HEK293 (cell line): ENCODE measurements at regions not wholly inside any gene's neighbourhood (a gene's known extent, or its start where the extent isn't known, plus 50 kb on each side); places are given as distances from the start of the nearest gene placed in this dataset.

Experiments
- CTCF ChIA-PET: fragments of 350-600 bp; formaldehyde crosslinking; extraction: SDS; loops from one replicate; lab custom pipeline; 2021; ENCODE audit warnings: antibody characterized with exemption; lab: Yijun Ruan, JAX
- POLR2A ChIA-PET: fragments of 300-600 bp; formaldehyde crosslinking; extraction: SDS; loops from one replicate; lab custom pipeline; 2020; ENCODE audit warnings: antibody characterized with exemption, inconsistent platforms; lab: Yijun Ruan, JAX
- H3K27ac ChIP-seq: fragments of 200-500 bp; sonication (Bioruptor generic); 2 replicates; pipeline ENCODE4 v1.5.1; 2014; ENCODE audit warnings: low read depth, low read length, control low read depth, inconsistent platforms; ENCODE audit errors: extremely low read depth
- H3K36me3 ChIP-seq, 2 experiments: fragments of 200-500 bp in 1 of 2; sonication (Bioruptor generic) in 1 of 2; 1 replicate in 1 of 2; 2 replicates in 1 of 2; pipeline ENCODE4 v1.5.1; 2014 to 2017; ENCODE audit warnings: inconsistent platforms in 2 of 2, low read length in 2 of 2; ENCODE audit not compliant: control insufficient read depth in 2 of 2, insufficient read depth in 1 of 2
- H3K4me1 ChIP-seq: fragments of 200-500 bp; sonication (Bioruptor generic); 2 replicates; pipeline ENCODE4 v1.5.1; 2014; ENCODE audit warnings: mild to moderate bottlenecking, low read length, inconsistent platforms; ENCODE audit not compliant: control insufficient read depth, insufficient read depth
- H3K4me3 ChIP-seq: 2 replicates; pipeline ENCODE4 v1.5.1; 2011; ENCODE audit warnings: low read depth, mild to moderate bottlenecking, control low read depth, low read length, moderate library complexity
- H3K9me3 ChIP-seq: fragments of 200-500 bp; sonication (Bioruptor generic); 2 replicates; pipeline ENCODE4 v1.5.1; 2014; ENCODE audit warnings: low read depth, low read length, inconsistent platforms; ENCODE audit not compliant: control insufficient read depth, insufficient read depth
- GLIS2 ChIP-seq: fragments of 450-650 bp; formaldehyde crosslinking; IDR thresholded peaks from 2 replicates; pipeline ENCODE4 v1.5.1; 2016; ENCODE audit warnings: missing biosample characterization, missing genetic modification characterization
- HOXC10 ChIP-seq: sonication (generic); formaldehyde crosslinking; IDR thresholded peaks from 2 replicates; pipeline ENCODE4 v1.8.1; 2023; ENCODE audit warnings: mild to moderate bottlenecking, missing genetic modification reagents
- HOXD13 ChIP-seq: sonication (generic); formaldehyde crosslinking; IDR thresholded peaks from 2 replicates; pipeline ENCODE4 v1.8.0; 2022; ENCODE audit warnings: missing genetic modification reagents, borderline replicate concordance
- IKZF3 ChIP-seq: fragments of 450-650 bp; IDR thresholded peaks from 2 replicates; pipeline ENCODE4 v1.5.0; 2018; ENCODE audit warnings: missing biosample characterization, mild to moderate bottlenecking, missing genetic modification characterization, moderate library complexity
- PRDM6 ChIP-seq: fragments of 450-650 bp; formaldehyde crosslinking; IDR thresholded peaks from 2 replicates; pipeline ENCODE4 v1.5.1; 2017; ENCODE audit warnings: missing biosample characterization, missing genetic modification characterization
- REPIN1 ChIP-seq: fragments of 450-650 bp; formaldehyde crosslinking; IDR thresholded peaks from 2 replicates; pipeline ENCODE4 v1.5.1; 2017; ENCODE audit warnings: missing biosample characterization, missing genetic modification characterization, low read depth
- SP3 ChIP-seq: fragments of 450-650 bp; formaldehyde crosslinking; IDR thresholded peaks from 2 replicates; pipeline ENCODE4 v1.5.1; 2016; ENCODE audit warnings: missing biosample characterization, missing genetic modification characterization
- TSHZ1 ChIP-seq: fragments of 450-650 bp; formaldehyde crosslinking; IDR thresholded peaks from 2 replicates; pipeline ENCODE4 v1.5.1; 2016; ENCODE audit warnings: missing biosample characterization, missing genetic modification characterization, borderline replicate concordance
- WT1 ChIP-seq: fragments of 450-650 bp; formaldehyde crosslinking; IDR thresholded peaks from 2 replicates; pipeline ENCODE4 v1.5.1; 2016; ENCODE audit warnings: missing biosample characterization, missing genetic modification characterization
- ZFP37 ChIP-seq: fragments of 450-650 bp; formaldehyde crosslinking; IDR thresholded peaks from 2 replicates; pipeline ENCODE4 v1.5.1; 2016; ENCODE audit warnings: missing biosample characterization, missing genetic modification characterization
- ZNF157 ChIP-seq: fragments of 450-650 bp; formaldehyde crosslinking; IDR thresholded peaks from 2 replicates; pipeline ENCODE4 v1.5.1; 2016; ENCODE audit warnings: missing biosample characterization, missing genetic modification characterization
- ZNF175 ChIP-seq: fragments of 450-650 bp; formaldehyde crosslinking; IDR thresholded peaks from 2 replicates; pipeline ENCODE4 v1.5.1; 2016; ENCODE audit warnings: missing biosample characterization, missing genetic modification characterization
- ZNF211 ChIP-seq: fragments of 450-650 bp; formaldehyde crosslinking; IDR thresholded peaks from 2 replicates; pipeline ENCODE4 v1.5.1; 2016; ENCODE audit warnings: low read depth, missing biosample characterization, missing genetic modification characterization
- ZNF221 ChIP-seq: fragments of 450-650 bp; formaldehyde crosslinking; IDR thresholded peaks from 2 replicates; pipeline ENCODE4 v1.5.1; 2017; ENCODE audit warnings: missing biosample characterization, missing genetic modification characterization, borderline replicate concordance
- ZNF394 ChIP-seq: fragments of 450-650 bp; formaldehyde crosslinking; IDR thresholded peaks from 2 replicates; pipeline ENCODE4 v1.5.1; 2016; ENCODE audit warnings: missing biosample characterization, missing genetic modification characterization, mild to moderate bottlenecking, moderate library complexity, borderline replicate concordance
- ZNF404 ChIP-seq: fragments of 450-650 bp; formaldehyde crosslinking; IDR thresholded peaks from 2 replicates; pipeline ENCODE4 v1.5.1; 2017; ENCODE audit warnings: missing biosample characterization, missing genetic modification characterization
- ZNF510 ChIP-seq: fragments of 450-650 bp; formaldehyde crosslinking; IDR thresholded peaks from 2 replicates; pipeline ENCODE4 v1.5.1; 2018; ENCODE audit warnings: mild to moderate bottlenecking, missing genetic modification characterization, missing biosample characterization; ENCODE audit not compliant: insufficient replicate concordance
- ZNF514 ChIP-seq: fragments of 450-650 bp; formaldehyde crosslinking; IDR thresholded peaks from 2 replicates; pipeline ENCODE4 v1.5.1; 2016; ENCODE audit warnings: missing biosample characterization, missing genetic modification characterization
- ZNF600 ChIP-seq: fragments of 450-650 bp; formaldehyde crosslinking; IDR thresholded peaks from 2 replicates; pipeline ENCODE4 v1.5.1; 2016; ENCODE audit warnings: missing biosample characterization, missing genetic modification characterization
- ZNF776 ChIP-seq: fragments of 450-650 bp; formaldehyde crosslinking; IDR thresholded peaks from 2 replicates; pipeline ENCODE4 v1.5.0; 2017; ENCODE audit warnings: missing biosample characterization, missing genetic modification characterization, borderline replicate concordance
- ZNF777 ChIP-seq: fragments of 450-650 bp; formaldehyde crosslinking; IDR thresholded peaks from 2 replicates; pipeline ENCODE4 v1.5.1; 2017; ENCODE audit warnings: missing biosample characterization, missing genetic modification characterization, borderline replicate concordance
- TF ChIP-seq, protein P1 (sequence below): fragments of 450-650 bp; formaldehyde crosslinking; IDR thresholded peaks from 2 replicates; pipeline ENCODE4 v1.5.1; 2016; ENCODE audit warnings: missing biosample characterization, missing genetic modification characterization
- TF ChIP-seq, protein P2 (sequence below): fragments of 450-650 bp; formaldehyde crosslinking; IDR thresholded peaks from 2 replicates; pipeline ENCODE4 v1.5.1; 2016; ENCODE audit warnings: missing biosample characterization, missing genetic modification characterization
- TF ChIP-seq, protein P3 (sequence below): fragments of 450-650 bp; formaldehyde crosslinking; IDR thresholded peaks from 2 replicates; pipeline ENCODE4; 2016; ENCODE audit warnings: missing biosample characterization, missing genetic modification characterization

DNA sequence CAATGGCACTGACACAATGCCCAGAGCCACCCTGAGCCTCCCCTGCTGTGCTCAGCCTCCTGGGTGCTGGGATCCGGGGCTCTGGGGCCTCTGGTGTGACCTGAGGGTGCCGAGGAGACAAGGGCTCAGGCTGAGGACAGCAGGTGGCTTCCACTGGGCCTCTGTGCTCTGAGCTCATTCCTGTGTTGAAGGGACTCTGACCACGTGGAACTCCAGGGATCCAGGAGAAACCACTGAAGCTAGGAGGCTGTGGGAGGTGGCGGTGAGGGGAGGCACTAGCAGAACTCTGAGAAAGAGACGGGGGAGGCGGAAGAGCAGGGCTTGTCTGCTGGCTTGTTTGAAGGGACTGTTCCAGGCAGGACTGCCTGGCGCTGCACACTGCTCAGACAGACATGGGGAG is 318.7 kb upstream of the IRX1 start (continued):
- no peak for TF ChIP-seq ZNF157 (tag by site-specific recombination)
- TF ChIP-seq, protein P1, sequence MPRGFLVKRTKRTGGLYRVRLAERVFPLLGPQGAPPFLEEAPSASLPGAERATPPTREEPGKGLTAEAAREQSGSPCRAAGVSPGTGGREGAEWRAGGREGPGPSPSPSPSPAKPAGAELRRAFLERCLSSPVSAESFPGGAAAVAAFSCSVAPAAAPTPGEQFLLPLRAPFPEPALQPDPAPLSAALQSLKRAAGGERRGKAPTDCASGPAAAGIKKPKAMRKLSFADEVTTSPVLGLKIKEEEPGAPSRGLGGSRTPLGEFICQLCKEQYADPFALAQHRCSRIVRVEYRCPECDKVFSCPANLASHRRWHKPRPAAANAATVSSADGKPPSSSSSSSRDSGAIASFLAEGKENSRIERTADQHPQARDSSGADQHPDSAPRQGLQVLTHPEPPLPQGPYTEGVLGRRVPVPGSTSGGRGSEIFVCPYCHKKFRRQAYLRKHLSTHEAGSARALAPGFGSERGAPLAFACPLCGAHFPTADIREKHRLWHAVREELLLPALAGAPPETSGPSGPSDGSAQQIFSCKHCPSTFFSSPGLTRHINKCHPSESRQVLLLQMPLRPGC (tag by site-specific recombination) = no peak
- TF ChIP-seq, protein P2, sequence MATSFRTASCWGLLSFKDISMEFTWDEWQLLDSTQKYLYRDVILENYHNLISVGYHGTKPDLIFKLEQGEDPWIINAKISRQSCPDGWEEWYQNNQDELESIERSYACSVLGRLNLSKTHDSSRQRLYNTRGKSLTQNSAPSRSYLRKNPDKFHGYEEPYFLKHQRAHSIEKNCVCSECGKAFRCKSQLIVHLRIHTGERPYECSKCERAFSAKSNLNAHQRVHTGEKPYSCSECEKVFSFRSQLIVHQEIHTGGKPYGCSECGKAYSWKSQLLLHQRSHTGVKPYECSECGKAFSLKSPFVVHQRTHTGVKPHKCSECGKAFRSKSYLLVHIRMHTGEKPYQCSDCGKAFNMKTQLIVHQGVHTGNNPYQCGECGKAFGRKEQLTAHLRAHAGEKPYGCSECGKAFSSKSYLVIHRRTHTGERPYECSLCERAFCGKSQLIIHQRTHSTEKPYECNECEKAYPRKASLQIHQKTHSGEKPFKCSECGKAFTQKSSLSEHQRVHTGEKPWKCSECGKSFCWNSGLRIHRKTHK = no peak
- TF ChIP-seq ZNF221 = no peak
- no peak for TF ChIP-seq IKZF3 (tag by site-specific recombination)
- TF ChIP-seq GLIS2 (tag by site-specific recombination) = no peak

DNA sequence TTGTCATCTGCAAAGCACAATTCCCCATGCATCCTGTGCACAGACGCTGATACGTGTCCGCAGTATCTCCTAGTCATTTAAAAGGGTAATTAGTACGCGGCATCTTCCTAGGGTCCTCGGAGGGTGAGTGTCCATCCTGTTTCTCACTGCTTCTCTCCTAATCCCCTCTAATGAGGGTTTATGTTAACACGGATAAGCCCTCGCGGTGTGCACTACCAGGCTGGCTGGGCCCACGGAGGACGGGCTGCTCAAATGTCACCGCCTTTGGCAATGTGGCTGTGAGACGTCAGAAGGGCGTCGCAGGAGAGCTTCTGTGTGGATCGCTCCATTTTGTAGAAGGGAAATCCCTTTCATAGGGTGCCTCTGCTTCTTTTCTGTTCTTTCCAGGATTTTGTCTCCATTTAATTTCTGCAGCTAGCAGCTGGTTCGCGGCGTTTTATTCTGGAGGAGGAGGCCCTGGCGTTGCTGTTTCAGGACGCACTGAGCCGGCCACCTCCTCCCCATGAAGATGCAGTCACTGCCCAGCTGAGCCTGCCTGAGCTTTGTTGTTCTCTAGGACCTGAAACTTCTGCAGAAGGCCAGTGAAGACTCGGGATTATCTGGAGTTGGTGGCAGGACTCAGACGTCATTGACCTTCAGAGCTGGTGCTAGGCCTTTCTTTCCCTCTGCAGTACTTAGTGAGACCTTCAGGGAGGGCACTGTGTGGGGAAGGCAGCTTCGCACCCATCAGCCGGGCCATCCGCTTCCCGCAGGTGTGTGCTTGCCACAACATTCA is 326.1 kb upstream of the IRX1 start:
- Histone ChIP-seq H3K4me3 (no peak overlapping the region), H3K27ac (no peak overlapping the region), H3K36me3 (no peaks in the 10 kb centered on the region), H3K9me3 (no peaks in the 10 kb centered on the region), H3K4me1 (no peaks in the 10 kb centered on the region)
- POLR2A ChIA-PET = no interaction called here
- TF ChIP-seq REPIN1 = no peak
- TF ChIP-seq ZNF211 = no peak
- no peak for TF ChIP-seq WT1 (tag by site-specific recombination)
- TF ChIP-seq ZNF157 (tag by site-specific recombination) = no peak
- TF ChIP-seq ZNF600 (tag by site-specific recombination) = no peak
- TF ChIP-seq TSHZ1 = no peak
- CTCF ChIA-PET = interaction anchor here (0.5 kb wide), 1 partner anchor 1592 kb away, joined by 5 read pairs; no protein-coding TSS in a partner anchor

- Histone ChIP-seq H3K4me1 (no peaks in the 10 kb centered on the region), H3K36me3 (no peaks in the 10 kb centered on the region), H3K9me3 (no peaks in the 10 kb centered on the region), H3K4me3 (no peak overlapping the region), H3K27ac (no peak overlapping the region)
- CTCF ChIA-PET = no interaction called here
- POLR2A ChIA-PET = no interaction called here
- no peak for TF ChIP-seq PRDM6 (tag by site-specific recombination)
- TF ChIP-seq ZNF514 (tag by site-specific recombination) = no peak
- no peak for TF ChIP-seq ZNF175 (tag by site-specific recombination)
- TF ChIP-seq ZNF776 = no peak
- TF ChIP-seq IKZF3 (tag by site-specific recombination) = no peak
- no peak for TF ChIP-seq ZFP37 (tag by site-specific recombination)
- no peak for TF ChIP-seq HOXC10
- TF ChIP-seq HOXD13 (CRISPR knock-in tag) = no peak
- TF ChIP-seq ZNF777 = no peak
- TF ChIP-seq ZNF394 = no peak
- no peak for TF ChIP-seq ZNF404 (tag by site-specific recombination)
- TF ChIP-seq SP3 (tag by site-specific recombination) = no peak
- TF ChIP-seq, protein P3, sequence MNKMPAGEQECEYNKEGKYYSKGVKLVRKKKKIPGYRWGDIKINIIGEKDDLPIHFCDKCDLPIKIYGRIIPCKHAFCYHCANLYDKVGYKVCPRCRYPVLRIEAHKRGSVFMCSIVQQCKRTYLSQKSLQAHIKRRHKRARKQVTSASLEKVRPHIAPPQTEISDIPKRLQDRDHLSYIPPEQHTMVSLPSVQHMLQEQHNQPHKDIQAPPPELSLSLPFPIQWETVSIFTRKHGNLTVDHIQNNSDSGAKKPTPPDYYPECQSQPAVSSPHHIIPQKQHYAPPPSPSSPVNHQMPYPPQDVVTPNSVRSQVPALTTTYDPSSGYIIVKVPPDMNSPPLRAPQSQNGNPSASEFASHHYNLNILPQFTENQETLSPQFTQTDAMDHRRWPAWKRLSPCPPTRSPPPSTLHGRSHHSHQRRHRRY = no peak
- TF ChIP-seq ZNF510 (tag by site-specific recombination) = no peak
Observed at GRCh38 chr5:3268760-3269330, 326.8 kb upstream of the IRX1 start.
